ENCODE measurements at regions not wholly inside any gene's neighbourhood (a gene's known extent, or its start where the extent isn't known, plus 50 kb on each side); places are given as distances from the start of the nearest gene placed in this dataset.

GRCh38 chr3:23743141-23743784 lies 62.5 kb upstream of the UBE2E1 start:
- no peak for DNase-seq (ENCODE audit: low spot score)

DNA sequence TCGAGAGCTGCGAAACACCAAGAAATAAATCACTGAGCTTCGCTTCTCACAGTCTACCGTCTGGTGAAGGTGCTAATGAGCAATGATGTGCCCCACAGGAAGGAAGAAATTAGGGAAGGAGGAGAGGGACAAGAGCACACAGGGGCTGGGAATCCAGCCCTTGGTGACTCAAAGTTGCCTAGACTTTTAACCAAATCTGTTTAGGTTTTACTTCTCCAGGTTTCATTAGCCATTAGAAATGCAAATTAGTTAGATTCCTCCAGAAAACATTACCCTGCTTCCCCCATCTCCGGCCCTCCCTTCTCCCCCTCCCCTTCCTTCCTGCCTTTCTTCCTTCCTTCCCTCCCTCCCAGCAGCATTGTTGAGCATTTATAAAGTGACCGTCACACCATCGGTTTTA lies 59.3 kb upstream of the UBE2E1 start:
- no peak for DNase-seq (ENCODE audit: low spot score)

GRCh38 chr3:23747841-23748240 lies 57.9 kb upstream of the UBE2E1 start:
- no peak for DNase-seq (ENCODE audit: low spot score)

GRCh38 chr3:23748398-23749110 lies 57.2 kb upstream of the UBE2E1 start:
- DNase-seq (ENCODE audit: low spot score) = no peak

GRCh38 chr3:23749609-23750008 lies 56.1 kb upstream of the UBE2E1 start:
- DNase-seq (ENCODE audit: low spot score) = no peak

- no peak for DNase-seq (ENCODE audit: low spot score)
Measured at GRCh38 chr3:23750573-23751210, 55.1 kb upstream of the UBE2E1 start.

- DNase-seq (ENCODE audit: low spot score) = no peak
Measured at GRCh38 chr3:23751212-23751723, 54.5 kb upstream of the UBE2E1 start.

GRCh38 chr3:23752126-23752525 lies 53.6 kb upstream of the UBE2E1 start:
- DNase-seq (ENCODE audit: low spot score) = no peak

DNA sequence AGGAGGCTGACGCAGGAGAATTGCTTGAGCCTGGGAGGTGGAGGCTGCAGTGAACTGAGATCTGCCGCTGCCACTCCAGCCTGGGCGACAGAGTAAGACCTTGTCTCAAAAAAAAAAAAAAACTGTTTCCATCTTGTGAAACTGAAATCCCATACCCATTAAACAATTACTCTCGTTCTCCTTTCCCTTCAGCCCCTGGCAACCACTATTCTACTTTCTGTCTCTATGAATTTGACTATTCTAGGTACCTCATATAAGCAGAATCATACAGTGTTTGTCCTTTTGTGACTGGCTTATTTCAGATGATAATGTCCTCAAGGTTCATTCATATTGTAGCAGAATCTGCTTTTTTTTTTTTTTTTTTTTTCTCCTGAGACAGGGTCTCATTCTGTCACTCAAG lies 51.5 kb upstream of the UBE2E1 start:
- DNase-seq (ENCODE audit: low spot score) = no peak

Measured in SK-N-DZ (cell line).